Activated T-cell treated with anti-CD3 and anti-CD28 coated beads, Interleukin-2, amount 50 U/mL, for 1 hour (primary cell): ENCODE measurements at regions not wholly inside any gene's neighbourhood (a gene's known extent, or its start where the extent isn't known, plus 50 kb on each side); places are given as distances from the start of the nearest gene placed in this dataset.
"Not testable (repeated sequence)": the region's sequence is repeated elsewhere in the genome, so short reads cannot be mapped to it uniquely, and the experiment has no call there.

Experiments
- DNase-seq: peaks from one replicate; pipeline ENCODE4 v3.0.0-alpha.2; 2020

GRCh38 chr9:73095425-73095824 is 56.2 kb upstream of the ANXA1 start:
- DNase-seq = no peak

- no peak for DNase-seq
These were observed 57.8 kb upstream of the ANXA1 start for GRCh38 chr9:73093740-73094379.

- DNase-seq = no peak
These were observed 58.5 kb upstream of the ANXA1 start for GRCh38 chr9:73093016-73093739.

- DNase-seq = no peak
These were observed 59.8 kb upstream of the ANXA1 start for GRCh38 chr9:73091909-73092308.

- DNase-seq = no peak
These were observed 61.5 kb upstream of the ANXA1 start for GRCh38 chr9:73090214-73090613.

- DNase-seq = no peak
These were observed 62.2 kb upstream of the ANXA1 start for GRCh38 chr9:73089304-73089985.

GRCh38 chr9:73087876-73088275 is 63.8 kb upstream of the ANXA1 start:
- not testable (repeated sequence) for DNase-seq

GRCh38 chr9:73083519-73083918 is 68.1 kb upstream of the ANXA1 start:
- DNase-seq = no peak

GRCh38 chr9:73081979-73082657 is 69.5 kb upstream of the ANXA1 start:
- DNase-seq = no peak

GRCh38 chr9:73080110-73080694 is 71.5 kb upstream of the ANXA1 start:
- DNase-seq = no peak

- no peak for DNase-seq
These were observed 72.3 kb upstream of the ANXA1 start for GRCh38 chr9:73079326-73079725.

- DNase-seq = no peak
These were observed 74.0 kb upstream of the ANXA1 start for GRCh38 chr9:73077625-73078030.

- no peak for DNase-seq
These were observed 74.7 kb upstream of the ANXA1 start for GRCh38 chr9:73076970-73077369.

GRCh38 chr9:73074176-73074708 is 77.4 kb upstream of the ANXA1 start:
- DNase-seq = no peak

GRCh38 chr9:73073337-73074175 is 78.1 kb upstream of the ANXA1 start:
- no peak for DNase-seq

GRCh38 chr9:73067074-73067473 is 84.6 kb upstream of the ANXA1 start:
- DNase-seq = no peak

GRCh38 chr9:73065439-73065838 is 86.2 kb upstream of the ANXA1 start:
- DNase-seq = no peak

- no peak for DNase-seq
These were observed 87.3 kb upstream of the ANXA1 start for GRCh38 chr9:73064315-73064714.

- no peak for DNase-seq
These were observed 90.5 kb upstream of the ANXA1 start for GRCh38 chr9:73061146-73061545.

- no peak for DNase-seq
These were observed 92.4 kb upstream of the ANXA1 start for GRCh38 chr9:73059247-73059646.

- DNase-seq = no peak
These were observed 95.4 kb upstream of the ANXA1 start for GRCh38 chr9:73056245-73056644.

- DNase-seq = no peak
These were observed 97.6 kb upstream of the ANXA1 start for GRCh38 chr9:73054091-73054490.
